HG03280 (cell line): ENCODE measurements at regions not wholly inside any gene's neighbourhood (a gene's known extent, or its start where the extent isn't known, plus 50 kb on each side); places are given as distances from the start of the nearest gene placed in this dataset.

ENCODE experiments used
- ATAC-seq: cut with Tn5 transposase; IDR thresholded peaks from one replicate; pipeline ENCODE4 v1.9.1; 2021; ENCODE audit warnings: mild to moderate bottlenecking, moderate library complexity; ENCODE audit not compliant: unreplicated experiment

DNA sequence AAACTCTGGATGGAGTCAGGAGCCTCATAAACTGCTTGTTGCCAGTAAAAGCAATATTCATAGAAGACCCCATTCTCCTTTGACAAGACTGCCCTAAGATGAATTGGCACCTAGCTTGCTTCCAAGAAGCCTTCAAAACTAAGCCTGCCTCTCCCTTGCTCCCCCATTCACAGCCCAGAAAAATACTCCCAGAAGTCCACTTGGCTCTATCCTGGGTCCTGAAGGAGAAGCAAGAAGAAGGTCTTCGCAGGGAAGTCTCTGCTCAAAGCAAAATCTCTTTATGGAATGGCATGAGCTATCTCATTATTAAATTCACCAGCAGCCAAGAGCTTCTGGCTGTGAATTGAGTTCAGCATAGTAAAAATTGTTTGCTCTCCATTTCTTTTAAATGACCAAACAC lies 230.2 kb upstream of the ARRDC4 start:
- ATAC-seq, result no peak

- no peak for ATAC-seq
Measured at GRCh38 chr15:97731859-97732258, 228.6 kb upstream of the ARRDC4 start.

DNA sequence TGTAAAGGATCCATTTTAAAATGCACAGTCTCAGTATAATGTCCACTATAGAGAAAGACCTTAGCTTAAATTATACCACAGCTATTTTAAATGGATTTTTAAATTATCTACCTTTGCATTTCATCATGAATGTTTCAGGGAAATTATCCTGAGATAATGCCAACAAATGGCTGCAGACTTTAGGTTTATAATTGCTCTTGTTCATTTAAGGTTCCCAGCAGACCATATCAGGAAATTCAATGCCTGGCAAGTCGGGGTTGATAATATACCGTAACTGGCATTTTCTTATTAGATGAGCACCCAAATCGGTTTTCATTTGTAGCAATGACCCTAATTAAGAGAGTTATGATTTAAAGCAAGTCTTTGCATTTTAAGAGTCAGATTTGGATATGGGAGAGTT lies 227.1 kb upstream of the ARRDC4 start:
- ATAC-seq, result no peak

DNA sequence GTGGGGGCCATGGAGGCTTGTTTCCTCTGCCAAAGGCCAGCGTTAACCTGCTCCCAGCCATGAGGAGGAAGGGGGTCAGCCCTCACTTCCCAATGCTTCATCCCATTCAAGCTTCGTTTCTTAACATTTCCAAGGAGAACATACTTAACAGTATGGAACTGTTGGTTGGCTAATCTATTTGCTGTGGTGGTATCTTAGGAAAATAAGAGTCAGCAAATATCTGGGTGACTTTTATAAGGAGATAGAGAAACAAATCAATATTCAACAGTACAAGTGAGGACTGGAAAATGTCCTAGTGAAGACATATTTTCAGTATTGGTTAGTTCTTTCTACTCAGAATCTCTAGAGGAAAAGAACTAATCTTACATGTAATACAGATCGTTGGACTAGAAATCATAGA lies 223.8 kb upstream of the ARRDC4 start:
- no peak for ATAC-seq

DNA sequence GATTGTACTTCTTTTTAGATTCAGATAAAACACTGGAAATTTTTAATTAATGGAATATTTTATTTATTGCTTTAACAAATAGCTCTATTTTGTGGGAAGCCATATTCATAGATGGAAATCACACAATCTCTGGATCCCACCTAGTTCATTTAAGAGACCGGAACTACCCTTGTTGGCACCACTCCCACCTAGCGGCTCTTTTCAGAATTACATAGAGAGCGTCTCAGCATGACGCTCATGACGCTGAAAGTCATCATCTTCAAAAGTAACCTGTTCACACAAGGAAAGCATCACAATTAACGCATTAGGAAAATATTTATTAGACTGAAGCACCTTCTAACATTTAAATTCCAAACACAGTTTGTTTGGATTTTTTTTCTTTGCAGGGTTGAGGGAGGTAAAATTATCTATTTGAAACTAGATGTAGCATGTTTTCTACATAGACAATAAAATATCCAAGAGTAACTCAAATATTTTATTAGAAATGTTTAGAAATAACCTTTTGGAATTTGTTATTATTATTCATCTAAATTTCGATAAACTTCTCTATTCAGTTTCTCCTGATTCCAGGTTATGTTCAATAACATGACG lies 214.9 kb upstream of the ARRDC4 start:
- peak; percentile 79 for ATAC-seq

DNA sequence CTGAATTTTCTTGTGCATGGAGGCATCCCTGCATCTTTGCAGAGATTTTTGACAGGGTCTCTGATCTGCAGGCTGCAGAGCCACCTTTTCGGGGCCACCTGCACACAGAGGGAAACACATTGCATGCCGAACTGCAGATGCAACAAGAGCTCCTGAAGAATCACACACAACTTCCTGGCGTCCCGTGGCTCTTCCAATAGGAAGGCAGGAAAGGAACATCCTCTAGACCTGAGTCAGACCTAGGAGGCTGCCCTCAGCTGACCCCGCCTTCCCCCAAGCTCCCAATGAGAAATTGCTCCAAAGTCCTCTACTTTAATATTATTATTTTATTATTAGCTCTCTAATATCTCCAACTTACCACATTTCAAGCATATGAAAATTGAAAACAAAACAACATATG lies 213.2 kb upstream of the ARRDC4 start:
- ATAC-seq, result no peak

GRCh38 chr15:97748576-97748975 lies 211.9 kb upstream of the ARRDC4 start:
- no peak for ATAC-seq

DNA sequence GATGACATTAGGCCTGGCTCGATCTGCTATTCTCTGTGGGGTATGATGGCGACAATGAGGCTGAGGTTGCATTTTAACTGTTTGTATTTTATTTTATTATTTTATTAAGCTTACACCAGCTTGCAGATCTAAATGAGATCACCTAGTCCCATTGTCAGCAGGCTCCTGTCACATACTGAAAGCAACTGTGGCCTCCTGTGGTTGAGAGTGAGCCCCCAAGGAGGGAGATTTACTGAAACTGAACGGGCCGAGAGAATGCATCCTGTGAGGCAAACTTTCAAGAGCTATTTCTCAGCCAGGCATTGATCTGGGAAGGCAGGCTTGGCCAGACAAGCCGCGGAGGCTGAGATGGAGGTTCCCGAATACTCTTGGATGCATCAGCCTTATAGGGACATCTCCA lies 210.4 kb upstream of the ARRDC4 start:
- no peak for ATAC-seq

GRCh38 chr15:97755726-97756125 lies 204.8 kb upstream of the ARRDC4 start:
- no peak for ATAC-seq

GRCh38 chr15:97759363-97759762 lies 201.1 kb upstream of the ARRDC4 start:
- no peak for ATAC-seq

DNA sequence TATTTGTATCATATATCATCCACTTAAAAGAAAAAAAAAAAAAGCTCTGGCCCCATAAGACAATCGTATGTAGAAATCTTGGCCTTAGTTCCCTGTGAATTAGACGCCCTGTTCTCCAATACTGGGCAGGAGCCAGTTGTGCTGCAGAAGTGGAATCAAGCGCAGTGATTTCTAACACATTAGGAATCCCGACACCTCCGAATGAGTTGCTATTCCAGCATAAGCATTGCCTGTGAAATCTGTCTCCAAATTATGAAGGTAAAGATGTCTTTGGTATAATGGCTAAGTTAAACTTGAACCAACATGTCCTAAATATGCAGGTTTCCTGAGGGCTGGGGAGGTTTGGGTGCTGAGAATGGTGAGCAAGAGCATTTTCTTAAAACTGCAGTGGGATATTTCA lies 199.4 kb upstream of the ARRDC4 start:
- no peak for ATAC-seq

- no peak for ATAC-seq
Measured at GRCh38 chr15:97783240-97783639, 177.3 kb upstream of the ARRDC4 start.

DNA sequence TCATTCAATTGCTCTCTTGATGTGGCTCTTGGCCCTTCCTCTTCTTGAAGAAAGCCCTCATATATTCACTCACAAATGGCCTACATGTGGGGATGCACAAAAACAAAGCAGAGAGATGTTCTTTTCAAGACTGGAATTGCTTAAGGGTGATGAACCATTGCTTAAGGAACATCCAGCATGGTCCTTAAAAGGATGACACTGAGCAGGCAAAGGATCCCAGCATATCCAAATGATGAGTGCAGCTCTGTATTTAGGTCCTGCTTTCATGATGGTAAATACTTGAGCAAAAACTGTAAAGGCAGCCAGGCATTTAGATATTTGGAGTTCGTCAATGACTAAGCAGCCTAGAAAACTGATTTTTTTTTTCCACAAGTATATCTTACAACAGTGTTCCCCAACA lies 173.8 kb upstream of the ARRDC4 start:
- no peak for ATAC-seq

DNA sequence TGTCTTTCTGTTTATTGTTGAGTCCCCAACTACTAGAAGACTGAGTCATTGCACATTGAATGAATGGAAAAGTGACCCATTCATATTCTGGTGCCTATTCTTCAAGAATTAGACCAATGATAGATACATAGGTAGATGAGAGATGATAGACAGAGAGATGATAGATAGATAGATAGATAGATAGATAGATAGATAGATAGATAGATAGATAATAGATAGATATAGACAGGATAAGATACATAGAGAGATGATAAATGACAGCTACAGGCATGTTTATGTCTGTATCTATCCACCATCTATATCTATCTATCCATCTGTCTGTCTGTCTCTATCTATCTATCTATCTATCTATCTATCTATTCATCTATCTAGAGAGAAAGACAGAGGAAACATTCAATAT lies 170.3 kb upstream of the ARRDC4 start:
- no peak for ATAC-seq

GRCh38 chr15:97791824-97792792 lies 168.4 kb upstream of the ARRDC4 start:
- no peak for ATAC-seq

- no peak for ATAC-seq
Measured at GRCh38 chr15:97804950-97805349, 155.6 kb upstream of the ARRDC4 start.

DNA sequence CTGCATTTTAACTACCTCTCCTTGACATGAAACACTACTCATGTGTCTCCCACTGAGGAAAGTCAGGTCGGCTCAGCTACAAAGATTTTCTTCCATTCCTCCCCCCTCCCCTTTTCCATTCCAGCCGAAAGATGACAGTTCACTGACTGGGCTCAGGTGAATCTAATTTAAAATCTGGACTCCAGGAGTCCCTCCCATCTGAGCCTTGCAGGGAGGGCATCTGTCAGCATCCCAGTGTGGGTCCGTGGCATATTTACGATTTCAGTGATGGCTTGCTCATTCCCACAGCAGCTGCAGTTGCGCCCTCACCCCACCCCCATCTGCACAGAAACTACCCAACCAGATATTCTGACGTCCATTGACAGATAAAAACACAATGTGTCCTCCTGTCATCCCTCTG lies 153.7 kb upstream of the ARRDC4 start:
- no peak for ATAC-seq

GRCh38 chr15:97815835-97816234 lies 144.7 kb upstream of the ARRDC4 start:
- no peak for ATAC-seq

- ATAC-seq, result no peak
Measured at GRCh38 chr15:97817276-97817890, 143.1 kb upstream of the ARRDC4 start.

GRCh38 chr15:97836003-97836402 lies 124.5 kb upstream of the ARRDC4 start:
- ATAC-seq, result no peak

DNA sequence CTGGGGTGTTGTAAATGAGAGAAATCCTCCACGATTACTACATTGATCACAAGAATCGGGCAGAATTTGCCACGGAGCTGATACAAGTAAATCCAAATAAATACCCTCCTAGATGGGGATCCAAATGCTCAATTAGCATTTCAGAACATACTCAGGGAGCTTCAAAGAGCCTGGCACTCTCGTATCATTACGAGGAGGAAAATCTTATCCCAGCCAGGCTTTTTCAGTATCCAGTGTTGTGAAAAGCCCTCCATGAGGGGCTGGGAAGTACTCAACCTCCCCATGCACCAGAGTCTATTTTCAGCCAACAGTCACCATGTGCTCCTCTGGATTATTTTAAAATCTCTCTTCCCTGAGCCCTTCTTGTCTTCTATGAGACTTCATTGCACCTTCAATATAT lies 122.6 kb upstream of the ARRDC4 start:
- no peak for ATAC-seq

DNA sequence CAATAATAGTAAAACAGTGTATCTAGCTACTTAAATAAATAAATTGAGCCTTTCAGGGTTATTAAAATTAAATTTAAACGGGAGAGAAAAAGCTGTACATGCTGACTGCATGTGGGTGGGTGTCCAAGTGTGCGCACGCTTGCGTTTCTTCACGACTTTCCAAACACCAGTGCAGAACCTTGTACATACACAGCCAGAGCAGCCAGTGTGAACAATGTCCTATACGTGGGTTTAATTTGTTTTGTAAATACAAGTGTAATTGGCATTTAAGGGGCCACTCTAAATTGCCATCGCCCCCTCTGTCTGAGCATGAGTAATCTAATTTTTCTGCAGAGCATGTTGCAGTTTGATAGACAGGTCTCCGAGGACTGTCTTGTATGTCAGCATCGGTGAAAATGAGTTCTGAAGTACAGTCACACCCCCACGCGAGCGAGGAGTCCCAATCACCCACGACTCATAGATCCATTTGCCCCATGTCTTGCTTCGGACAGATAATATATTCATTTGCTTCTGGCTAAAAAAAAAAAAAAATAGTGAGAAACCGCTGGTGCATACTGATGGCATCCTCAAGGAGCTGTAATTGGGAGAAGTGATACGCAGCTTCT lies 121.8 kb upstream of the ARRDC4 start:
- no peak for ATAC-seq
